Loucy (cell line): ENCODE measurements at regions not wholly inside any gene's neighbourhood (a gene's known extent, or its start where the extent isn't known, plus 50 kb on each side); places are given as distances from the start of the nearest gene placed in this dataset.

Experiments used
- EZH2phosphoT487 ChIP-seq: fragments of 200-600 bp; IDR thresholded peaks from 2 replicates; pipeline ENCODE4 v1.6.1; 2018; ENCODE audit warnings: antibody characterized with exemption, mild to moderate bottlenecking, moderate library complexity, borderline replicate concordance
- TF ChIP-seq, protein P1 (sequence below): fragments of 200-600 bp; sonication (generic); conservative IDR thresholded peaks from 2 replicates; pipeline ENCODE4 v1.5.1; 2014; ENCODE audit warnings: mild to moderate bottlenecking, antibody characterized with exemption, low read length

DNA sequence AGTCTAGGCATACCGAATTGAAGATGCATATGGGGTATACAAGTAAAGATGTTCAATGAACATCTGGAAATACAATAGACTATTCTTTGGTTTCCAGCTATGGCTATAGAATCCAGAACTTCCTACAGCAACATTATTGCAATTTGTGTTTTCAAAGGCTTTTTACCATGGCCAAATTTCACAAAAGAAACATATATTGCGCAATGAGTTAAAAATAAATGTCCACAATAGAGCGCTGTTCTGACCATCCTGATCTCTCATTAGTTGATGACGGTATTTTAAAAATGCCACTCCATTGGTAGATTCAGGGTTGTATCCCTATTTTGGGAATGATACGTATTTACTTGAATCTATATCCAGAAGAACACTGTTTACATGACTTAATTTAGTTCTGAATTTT lies 139.2 kb downstream of the LINC00632 start:
- TF ChIP-seq, protein P1, sequence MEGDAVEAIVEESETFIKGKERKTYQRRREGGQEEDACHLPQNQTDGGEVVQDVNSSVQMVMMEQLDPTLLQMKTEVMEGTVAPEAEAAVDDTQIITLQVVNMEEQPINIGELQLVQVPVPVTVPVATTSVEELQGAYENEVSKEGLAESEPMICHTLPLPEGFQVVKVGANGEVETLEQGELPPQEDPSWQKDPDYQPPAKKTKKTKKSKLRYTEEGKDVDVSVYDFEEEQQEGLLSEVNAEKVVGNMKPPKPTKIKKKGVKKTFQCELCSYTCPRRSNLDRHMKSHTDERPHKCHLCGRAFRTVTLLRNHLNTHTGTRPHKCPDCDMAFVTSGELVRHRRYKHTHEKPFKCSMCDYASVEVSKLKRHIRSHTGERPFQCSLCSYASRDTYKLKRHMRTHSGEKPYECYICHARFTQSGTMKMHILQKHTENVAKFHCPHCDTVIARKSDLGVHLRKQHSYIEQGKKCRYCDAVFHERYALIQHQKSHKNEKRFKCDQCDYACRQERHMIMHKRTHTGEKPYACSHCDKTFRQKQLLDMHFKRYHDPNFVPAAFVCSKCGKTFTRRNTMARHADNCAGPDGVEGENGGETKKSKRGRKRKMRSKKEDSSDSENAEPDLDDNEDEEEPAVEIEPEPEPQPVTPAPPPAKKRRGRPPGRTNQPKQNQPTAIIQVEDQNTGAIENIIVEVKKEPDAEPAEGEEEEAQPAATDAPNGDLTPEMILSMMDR, result no peak
- TF ChIP-seq EZH2phosphoT487, result no peak
